Suprapubic skin (tissue), 4 donors: ENCODE measurements at regions not wholly inside any gene's neighbourhood (a gene's known extent, or its start where the extent isn't known, plus 50 kb on each side); places are given as distances from the start of the nearest gene placed in this dataset.

Experiments
- POLR2A ChIP-seq, 2 donors: fragments of 450-650 bp; IDR thresholded peaks; one replicate each; pipeline ENCODE4 v1.6.1; 2017; ENCODE audit warnings: antibody characterized with exemption in 2 of 2, mild to moderate bottlenecking in 2 of 2, moderate library complexity in 2 of 2
- POLR2AphosphoS5 ChIP-seq, 3 donors: sonication (generic); formaldehyde crosslinking; IDR thresholded peaks; one replicate each; pipeline ENCODE4 v1.6.1; 2017; ENCODE audit warnings: antibody characterized with exemption in 3 of 3

- TF ChIP-seq POLR2A (IDR thresholded peaks at IDR 0.05): no peak
- no peak for TF ChIP-seq POLR2AphosphoS5 (IDR thresholded peaks at IDR 0.05)
Measured at GRCh38 chr10:123227706-123228105, 73.5 kb downstream of the BUB3 start.
